GM19463 (cell line): ENCODE measurements at regions not wholly inside any gene's neighbourhood (a gene's known extent, or its start where the extent isn't known, plus 50 kb on each side); places are given as distances from the start of the nearest gene placed in this dataset.

Source experiments
- ATAC-seq: cut with Tn5 transposase; IDR thresholded peaks from one replicate; pipeline ENCODE4 v1.9.1; 2021; ENCODE audit warnings: mild to moderate bottlenecking, moderate library complexity; ENCODE audit not compliant: unreplicated experiment

DNA sequence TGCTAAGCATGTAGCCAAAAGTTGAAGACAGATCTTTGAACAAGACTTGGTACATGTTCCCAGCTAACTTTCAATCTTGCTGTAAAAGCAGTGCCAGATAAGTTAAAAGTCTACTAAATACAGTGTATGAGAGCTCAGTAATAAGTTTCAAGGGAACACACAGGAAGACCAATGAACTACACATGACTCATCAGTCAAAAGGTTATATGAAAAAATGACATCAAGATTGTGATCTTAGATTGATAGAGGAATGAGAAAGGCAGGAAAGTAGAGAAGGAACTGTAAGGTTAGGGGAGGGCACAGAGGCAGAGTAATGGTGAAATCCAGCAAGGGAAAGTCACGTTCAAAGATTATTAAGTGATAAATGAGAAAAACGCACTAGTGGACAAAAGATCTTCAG lies 249.9 kb upstream of the FLRT2 start:
- no peak for ATAC-seq

DNA sequence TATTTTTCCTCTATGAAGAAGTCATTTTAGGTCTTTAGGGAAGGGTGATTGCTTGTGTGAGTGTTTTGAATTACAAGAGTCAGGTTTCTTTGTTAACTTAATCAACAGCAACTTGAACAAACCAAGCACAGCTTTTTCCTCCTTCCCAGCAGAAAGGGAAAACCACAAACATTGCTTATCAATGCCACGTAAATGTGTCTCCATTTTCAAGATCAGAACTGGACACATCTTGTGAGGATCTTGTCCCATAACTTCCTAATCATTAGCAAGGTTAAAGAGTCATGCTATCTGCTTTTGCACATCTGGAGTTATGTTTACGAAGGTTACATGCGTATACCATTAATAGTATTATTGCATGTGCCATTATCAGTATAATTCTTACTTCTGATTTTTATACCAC lies 248.0 kb upstream of the FLRT2 start:
- ATAC-seq = no peak

DNA sequence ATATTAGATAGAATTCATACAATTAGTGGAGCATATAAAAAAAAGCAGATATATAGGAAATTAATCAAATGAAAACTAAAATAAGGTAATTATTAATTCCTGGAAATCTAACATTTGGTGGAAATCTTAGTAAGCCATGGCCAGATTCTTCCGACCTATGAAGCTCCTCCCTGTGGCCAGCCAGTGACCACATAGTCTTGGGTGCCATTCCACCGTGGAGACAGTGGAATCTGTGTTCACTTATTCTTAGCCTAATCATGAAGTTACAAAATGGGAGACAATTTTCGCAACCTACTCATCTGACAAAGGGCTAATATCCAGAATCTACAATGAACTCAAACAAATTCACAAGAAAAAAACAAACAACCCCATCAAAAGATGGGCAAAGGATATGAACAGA lies 241.9 kb upstream of the FLRT2 start:
- no peak for ATAC-seq

DNA sequence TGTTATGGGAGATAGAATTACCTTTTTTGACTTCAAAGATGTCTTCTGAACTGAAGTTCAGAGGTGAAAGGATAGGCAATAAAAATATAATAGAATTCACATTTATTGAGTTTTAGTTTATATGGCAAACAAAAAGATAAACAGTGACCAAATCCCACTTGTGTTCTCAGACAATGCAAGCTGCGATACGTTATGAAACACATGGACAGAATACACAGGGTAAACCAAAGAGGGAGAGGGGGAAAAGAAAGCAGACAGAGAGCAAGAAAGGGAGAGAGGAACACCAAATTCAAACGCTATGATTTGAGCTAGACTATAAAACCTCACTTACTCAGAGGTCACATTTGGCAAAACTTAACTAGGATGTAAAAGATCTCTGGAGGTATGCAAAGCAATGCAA lies 238.2 kb upstream of the FLRT2 start:
- ATAC-seq = no peak

DNA sequence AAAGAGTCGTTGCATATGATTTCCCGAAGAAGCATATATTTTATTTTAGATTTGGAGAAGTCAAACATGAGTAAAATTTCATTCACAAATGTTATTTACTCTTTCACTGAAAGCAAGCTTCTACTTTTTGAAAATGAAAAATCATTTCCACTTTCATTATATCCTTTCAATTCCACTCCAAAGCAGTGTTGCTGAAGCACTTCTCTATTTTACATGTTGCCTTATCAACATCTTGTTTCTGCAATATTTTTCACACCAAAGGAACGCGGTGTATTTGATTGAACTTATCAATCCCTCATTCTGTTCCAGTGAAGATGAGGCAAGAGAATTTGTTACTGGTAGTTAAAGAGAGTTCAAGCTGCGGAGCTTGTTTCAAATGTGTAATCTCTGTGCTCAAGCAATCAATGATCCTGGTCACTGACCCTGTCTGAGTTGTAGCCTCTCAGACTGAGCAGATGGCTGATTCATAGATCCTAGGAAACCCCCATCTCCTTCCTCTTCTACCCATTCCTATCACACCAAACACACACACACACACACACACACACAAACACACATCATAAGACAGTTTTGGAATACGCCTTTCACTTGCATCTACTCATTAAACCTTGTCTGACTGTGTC lies 236.2 kb upstream of the FLRT2 start:
- no peak for ATAC-seq

DNA sequence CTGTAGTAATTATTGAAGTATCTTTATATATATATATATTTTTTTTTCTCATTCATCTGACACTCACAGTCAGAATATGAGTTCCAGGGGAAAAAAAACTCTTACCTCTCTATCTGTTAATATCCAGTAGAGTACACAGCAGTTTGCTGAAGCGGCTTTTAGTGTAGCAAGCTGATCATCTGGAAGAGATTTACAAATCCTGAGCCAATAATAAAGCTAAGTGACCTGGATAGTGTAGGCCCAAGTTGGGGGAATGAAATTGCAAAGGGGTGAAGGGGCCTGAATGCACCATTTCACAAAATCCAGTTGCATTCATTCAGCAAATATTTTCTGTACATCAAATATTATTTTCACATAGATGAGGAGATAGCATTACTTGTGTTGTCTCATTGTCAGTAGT lies 234.6 kb upstream of the FLRT2 start:
- no peak for ATAC-seq

DNA sequence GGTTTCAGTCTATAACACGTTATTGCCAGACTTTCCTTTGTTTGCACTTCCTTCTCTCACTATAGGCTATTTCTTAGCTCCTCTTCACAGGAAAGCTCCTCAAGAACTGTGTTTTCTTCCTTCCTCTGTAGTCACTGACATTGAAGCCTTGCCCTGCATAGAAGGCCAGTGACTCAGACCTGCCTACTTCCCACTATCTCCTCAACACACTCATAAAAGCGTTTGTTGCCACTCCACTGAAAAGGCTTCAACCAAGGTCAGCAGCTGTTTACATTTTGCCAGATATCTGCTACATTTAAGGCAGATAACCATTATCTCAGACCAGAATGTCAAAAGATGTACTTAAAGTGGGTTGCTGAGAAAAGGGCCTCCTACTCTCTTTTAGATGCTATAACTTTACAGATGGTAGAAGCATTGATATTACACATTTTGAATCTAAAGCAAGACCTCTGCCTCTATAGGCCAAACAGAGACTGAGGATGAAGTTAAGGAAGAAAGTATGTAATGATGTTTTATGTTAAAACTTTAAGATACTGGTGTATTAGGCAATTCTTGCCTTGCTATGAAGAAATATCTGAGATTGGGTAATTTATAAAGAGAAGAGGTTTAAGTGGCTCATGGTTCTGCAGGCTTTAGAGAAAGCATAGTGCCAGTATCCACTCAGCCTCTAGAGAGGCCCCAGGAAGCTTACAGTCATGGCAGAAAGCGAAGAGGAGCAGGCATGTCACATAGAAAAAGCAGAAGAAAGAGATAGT lies 233.3 kb upstream of the FLRT2 start:
- no peak for ATAC-seq

DNA sequence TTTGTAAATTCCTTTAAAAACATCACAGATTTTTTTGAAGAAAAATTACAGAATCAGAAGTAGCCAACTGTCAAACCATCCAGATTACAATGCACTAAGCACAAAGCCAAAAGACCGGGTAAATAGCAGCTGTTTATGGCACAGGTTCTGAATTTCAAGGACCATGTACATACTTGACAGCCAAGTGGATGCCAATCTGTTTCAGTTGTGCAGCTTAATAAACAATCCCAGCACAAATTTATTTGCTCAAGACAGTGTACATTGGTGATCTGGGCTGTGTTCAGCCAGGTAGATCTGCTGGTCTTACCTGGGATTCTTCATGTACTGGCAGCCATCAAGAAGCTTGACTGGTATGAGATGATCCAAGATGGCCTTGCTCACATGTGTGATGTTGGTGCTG lies 229.8 kb upstream of the FLRT2 start:
- ATAC-seq = no peak

DNA sequence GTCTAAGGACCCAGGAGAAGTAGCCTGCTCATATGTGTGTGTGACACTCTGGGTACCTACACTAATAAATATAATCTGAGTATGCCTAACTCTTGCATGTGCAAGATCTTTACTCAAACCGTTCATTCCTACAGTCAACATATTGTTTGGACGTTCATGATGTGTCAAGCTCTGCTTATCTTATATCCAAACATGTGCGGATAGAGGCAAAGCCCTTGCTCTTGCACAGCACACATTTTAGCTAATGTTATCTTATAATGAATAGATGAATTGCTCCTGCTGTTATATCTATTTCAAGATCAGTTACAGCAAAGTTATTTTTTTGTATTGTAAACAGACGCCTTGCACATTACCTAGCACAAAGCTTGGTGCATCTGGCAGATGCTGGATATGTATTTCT lies 228.4 kb upstream of the FLRT2 start:
- no peak for ATAC-seq

DNA sequence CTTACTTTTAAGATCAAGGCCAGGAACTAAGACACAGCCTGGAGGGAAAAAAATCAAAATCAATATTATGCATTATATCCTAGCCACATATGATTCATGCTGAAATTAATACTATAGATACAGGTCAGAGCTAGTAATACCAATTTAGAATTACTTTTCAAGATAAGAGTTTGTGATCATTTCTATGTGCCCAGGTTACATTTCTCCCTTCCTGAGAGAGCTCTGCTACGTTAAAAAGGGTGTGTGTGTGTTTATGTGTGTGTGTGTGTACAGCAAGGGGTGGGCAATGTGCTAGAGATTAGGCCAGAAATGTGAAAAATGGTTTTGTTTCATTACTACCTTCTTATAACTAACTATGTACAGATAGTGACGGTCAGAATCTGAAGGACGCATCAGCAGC lies 223.9 kb upstream of the FLRT2 start:
- ATAC-seq = no peak

DNA sequence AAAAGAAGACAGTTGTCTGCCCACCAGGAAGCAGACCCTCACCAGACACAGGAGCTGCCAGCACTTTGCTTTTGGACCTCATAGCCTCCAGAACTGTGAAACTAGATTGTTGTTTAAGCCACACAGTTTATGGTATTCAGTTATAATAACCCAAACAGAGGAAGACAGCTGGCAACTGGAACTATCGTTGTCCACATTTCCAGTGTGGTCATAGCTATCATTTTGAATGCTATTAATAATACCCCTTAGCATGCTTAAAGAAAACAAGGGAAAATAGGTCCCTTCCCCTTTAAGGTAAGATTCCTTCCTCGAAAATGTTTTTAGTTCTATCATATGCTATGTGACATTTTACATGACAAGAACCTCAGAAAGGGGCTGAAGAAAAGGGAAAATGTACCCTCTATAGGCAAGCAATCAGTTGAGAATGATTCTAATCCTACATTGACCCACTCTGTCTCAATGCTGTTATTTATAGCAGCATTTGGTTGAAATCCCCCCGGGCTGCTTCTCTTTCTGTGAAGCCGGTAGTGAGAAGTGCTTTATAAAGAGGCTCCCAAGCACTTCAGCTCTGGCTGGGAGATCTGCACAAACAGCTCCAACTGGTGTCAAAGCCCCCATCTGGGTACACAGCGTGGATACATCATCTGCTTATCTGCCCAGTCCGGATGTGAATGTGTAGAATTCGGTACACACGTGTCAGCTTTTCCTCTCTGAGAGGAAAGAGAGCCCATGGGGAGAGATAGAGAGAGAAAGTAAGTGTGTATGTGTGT lies 221.2 kb upstream of the FLRT2 start:
- ATAC-seq = no peak

DNA sequence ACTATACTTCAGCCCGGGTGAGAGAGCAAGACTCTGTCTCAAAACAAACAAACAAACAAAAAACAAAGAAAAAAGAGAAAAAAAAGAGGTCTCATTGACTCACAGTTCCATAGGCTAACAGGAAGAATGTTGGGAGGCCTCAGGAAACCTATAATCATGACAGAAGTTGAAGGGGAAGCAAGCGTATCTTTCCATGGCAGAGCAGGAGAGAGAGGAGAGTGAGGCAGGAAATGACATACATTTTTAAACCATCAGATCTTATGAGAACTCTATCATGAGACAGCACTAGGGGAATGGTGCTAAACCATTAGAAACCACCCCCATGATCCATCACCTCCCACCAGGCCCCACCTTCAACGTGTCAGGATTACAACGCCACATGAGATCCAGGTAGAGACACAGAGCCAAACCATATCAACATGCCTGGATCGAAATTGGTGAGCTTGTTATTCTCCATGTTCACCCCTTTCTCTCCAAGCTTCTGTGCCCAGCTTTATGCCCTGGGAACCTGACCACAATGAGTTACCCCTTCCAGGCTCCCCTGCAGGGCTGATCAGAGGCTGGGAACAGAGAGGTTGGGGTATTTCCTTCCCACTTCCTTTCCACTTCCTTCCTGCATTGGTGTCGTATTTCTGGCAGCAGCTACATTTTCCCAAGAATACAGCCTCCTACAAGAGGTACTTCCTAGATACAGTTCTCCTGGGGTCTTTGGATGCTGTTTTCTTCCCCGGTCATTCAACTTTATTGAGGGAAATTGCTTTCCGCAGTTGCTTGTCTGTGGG lies 219.3 kb upstream of the FLRT2 start:
- ATAC-seq = no peak

DNA sequence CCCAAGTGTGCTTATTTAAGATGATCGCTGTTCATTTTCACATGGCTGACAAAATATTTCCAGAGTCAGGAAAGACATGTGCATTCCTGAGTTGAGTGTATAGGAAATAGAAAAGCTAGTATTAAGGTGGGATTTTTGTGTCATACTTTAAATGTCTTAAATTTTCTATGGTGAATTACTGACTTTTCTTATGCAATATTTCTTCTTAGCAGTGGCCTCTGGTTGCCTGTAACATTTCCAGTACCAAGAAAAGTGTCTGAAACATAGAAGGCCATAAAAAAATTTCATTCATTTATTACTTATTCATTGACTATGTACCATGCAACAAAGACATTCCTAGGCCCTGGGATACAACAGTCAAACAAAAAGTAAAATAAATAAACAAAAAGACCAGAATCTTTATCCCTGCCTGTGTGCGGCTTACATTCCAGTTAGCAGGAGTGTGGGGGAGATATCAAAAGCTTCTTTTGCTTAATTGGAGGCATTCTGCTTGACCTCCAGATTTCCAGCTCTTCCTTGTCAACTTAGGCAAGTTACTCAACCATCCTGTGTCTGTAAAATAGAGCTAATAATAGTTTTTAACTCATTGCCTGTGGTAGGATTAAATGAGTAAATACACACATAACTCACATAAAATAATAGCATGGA lies 216.3 kb upstream of the FLRT2 start:
- ATAC-seq = no peak

DNA sequence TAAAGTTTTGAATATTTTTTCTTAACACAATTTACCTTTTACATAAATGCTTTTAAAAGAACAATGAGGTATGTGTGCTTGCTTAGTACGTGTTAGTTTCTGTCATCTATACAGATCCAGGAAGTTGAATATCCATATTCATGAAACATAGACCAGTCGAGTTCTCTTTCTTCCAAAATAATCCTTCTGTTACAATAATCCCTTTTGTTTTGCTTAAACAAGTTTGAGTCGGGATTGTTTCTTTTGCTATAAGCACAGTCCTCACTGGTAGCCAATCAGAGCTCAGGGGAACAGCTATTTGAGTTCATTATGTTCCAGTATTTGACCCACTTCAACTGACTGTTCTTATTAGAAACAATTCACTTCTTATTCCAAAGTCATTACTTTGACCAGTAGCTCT lies 214.7 kb upstream of the FLRT2 start:
- no peak for ATAC-seq

DNA sequence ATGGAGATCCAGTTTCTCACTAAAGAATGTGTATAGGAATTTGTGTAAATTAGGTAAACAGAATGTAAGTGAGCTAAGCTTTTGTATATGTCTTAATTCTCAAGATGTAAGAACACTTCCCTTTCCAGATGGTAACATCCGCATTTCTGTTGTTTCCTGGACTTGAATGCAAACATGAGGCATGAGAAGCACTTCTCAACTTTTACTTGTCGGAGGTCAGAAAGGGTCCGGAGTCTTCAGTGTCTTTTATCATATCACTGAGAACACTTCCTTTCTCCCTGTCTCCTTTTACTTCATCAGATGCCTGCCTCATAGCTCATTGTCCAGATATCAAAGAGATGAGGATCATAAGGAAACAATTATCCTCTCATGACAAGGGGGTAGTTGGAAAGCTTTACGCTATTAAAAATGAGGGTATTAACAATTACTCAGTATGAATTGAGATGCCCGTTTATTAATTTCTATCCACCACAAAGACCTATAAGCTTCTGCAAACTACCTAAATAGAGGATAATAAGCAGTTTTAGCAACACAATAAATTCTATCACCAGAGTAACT lies 214.1 kb upstream of the FLRT2 start:
- no peak for ATAC-seq

DNA sequence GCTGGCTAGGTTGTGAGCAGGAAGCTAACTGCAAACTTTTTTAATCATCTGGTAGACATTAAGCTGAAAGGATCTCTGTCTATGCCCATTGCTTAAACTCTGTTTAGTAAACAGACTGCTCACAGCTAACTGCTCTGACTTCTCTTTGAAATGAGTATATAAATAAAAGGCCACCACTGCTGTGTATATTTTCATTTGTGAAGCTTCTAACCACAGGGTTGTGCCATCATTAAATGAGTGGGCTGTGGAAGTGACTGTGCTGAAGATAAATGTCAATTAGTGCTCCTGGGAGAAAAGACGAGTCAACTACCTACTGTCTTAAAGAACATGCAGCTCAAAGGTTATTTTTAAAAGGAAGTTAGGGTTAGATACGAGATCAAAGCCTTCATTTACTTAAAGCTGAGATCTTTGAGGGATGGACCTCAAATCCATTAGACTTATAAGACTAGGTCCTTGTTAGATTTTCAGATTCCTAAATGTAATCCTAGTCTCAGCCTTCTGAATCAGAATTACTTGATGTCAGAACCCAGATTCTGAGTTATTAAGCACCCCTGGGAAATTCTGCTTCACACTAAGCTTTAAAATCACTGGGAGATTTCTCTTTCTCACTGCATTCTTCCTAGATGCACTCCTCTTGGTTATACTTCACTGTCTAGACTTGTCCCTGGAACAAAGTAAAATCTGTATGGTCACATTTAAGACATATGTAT lies 213.1 kb upstream of the FLRT2 start:
- no peak for ATAC-seq

DNA sequence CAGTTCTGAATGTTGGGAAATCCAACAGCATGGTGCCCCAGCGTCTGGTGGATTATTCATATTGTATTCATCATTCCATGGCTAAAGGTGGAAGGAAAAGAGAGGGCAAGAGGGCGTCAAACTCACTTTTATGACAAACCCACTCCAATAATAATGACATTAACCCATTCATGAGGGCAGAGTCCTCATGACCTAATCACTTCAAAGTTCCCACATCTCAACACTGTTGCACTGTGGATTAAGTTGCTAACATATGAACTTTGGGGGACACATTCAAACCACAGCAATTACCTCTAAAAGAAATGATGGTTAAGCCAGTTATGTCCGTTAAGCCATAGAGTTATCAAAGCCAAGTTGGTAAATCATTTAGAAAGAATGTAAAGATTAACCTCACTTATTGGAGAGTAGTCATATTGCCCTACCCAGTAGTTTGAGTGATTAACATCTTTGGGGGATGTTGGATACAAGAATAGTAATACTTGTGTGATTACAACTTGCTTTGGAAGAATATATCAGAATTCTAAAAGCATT lies 212.4 kb upstream of the FLRT2 start:
- no peak for ATAC-seq

DNA sequence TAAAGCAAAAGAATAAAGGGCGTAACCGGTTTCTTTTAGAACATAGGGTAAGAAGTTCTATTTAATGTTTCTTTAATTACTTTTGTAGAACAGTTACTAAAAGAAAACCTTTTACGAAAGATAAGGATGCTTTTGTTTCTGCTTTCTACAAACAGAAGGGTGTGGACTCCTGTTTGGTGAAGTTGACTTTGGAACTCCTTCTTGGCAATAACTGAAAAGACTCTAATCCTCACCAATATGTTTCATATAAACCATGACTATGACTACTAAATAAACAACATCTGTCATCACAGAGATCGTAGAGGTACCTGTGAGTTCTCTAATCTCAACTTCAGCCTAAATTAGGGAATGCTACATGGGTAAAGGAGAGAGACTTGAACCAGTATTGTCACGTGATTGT lies 210.8 kb upstream of the FLRT2 start:
- no peak for ATAC-seq

DNA sequence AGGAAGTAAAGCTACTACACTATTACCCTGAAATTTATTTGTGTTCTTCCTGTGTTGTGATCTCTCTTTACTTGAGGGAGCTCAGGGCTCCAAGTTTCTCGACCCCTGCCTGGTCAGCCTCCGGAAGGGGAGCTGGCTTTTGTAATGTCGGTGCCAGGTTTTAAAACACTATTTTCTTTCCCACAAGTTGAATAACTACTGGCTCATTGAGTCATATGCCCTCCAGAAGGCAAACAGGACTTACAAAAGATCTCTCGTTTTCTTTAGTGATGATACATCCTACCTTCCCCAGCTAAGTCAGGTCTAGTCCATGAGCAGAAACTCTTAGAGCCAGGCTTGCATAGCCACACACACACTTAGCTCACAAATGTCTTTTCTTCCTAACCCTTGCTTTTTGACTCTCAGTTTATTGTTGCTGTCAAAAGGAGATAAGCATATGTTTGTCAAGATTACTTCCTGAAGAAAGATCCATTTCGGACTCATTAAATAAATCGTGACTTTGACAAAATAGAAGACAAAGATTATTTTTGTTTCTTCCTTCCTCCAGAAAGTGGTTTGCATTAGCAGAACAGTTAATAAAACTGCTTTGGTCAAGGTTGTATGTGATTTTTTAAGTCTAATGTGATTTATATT lies 209.8 kb upstream of the FLRT2 start:
- ATAC-seq = no peak
